22Rv1 (cell line): ENCODE measurements at regions not wholly inside any gene's neighbourhood (a gene's known extent, or its start where the extent isn't known, plus 50 kb on each side); places are given as distances from the start of the nearest gene placed in this dataset.
A peak's percentile ranks its signal among the peaks of the same experiment; 100 is the strongest.

ENCODE experiments used
- ZFX ChIP-seq: fragments of 450-650 bp; IDR thresholded peaks from 2 replicates; pipeline ENCODE4 v1.6.1; 2017; ENCODE audit warnings: antibody characterized with exemption, borderline replicate concordance
- TF ChIP-seq, protein P1 (sequence below): fragments of 450-650 bp; IDR thresholded peaks from 2 replicates; pipeline ENCODE4 v1.5.1; 2017; ENCODE audit warnings: mild to moderate bottlenecking

DNA sequence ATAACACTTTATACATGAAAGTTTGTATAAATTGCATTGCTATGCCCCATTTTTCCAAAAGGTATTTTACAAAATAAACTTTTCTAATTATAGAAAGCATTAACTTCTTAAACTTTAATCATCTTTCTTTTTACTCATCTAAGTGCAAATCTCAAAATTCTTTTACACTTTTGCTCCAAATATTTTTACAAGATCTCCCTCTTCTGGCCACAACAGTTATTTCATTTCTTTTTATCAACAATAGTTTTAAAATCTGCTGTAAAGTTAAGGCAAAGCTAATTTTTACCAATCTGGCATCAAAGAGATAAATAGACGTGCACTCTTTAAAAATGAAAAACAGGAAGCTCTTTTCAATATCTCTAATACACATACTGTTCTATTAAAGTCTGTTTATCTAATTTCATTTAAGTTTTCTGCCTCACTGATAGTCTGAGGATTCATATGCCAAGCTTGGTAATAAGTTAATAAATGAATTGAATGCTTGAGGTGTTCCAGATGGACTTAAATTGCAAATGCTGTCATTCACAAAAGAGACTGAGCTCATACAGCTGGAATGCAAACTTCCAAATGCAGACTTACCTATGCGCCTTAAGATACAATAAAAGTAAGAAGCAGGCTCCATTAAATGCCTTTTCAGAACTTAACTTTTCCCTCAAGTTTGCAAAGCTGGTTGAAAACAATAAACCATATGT lies 583.0 kb upstream of the ATXN8OS start:
- TF ChIP-seq, protein P1, sequence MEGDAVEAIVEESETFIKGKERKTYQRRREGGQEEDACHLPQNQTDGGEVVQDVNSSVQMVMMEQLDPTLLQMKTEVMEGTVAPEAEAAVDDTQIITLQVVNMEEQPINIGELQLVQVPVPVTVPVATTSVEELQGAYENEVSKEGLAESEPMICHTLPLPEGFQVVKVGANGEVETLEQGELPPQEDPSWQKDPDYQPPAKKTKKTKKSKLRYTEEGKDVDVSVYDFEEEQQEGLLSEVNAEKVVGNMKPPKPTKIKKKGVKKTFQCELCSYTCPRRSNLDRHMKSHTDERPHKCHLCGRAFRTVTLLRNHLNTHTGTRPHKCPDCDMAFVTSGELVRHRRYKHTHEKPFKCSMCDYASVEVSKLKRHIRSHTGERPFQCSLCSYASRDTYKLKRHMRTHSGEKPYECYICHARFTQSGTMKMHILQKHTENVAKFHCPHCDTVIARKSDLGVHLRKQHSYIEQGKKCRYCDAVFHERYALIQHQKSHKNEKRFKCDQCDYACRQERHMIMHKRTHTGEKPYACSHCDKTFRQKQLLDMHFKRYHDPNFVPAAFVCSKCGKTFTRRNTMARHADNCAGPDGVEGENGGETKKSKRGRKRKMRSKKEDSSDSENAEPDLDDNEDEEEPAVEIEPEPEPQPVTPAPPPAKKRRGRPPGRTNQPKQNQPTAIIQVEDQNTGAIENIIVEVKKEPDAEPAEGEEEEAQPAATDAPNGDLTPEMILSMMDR, result peak; percentile 59
- TF ChIP-seq ZFX, result no peak
